ENCODE measurements at regions not wholly inside any gene's neighbourhood (a gene's known extent, or its start where the extent isn't known, plus 50 kb on each side); places are given as distances from the start of the nearest gene placed in this dataset.
"Not testable (repeated sequence)": the region's sequence is repeated elsewhere in the genome, so short reads cannot be mapped to it uniquely, and the experiment has no call there.

GRCh38 chr6:48389146-48390043 is 278.4 kb upstream of the PTCHD4 start:
- TF ChIP-seq EP300 (IDR thresholded peaks at IDR 0.05), result no peak
- TF ChIP-seq, protein P1, sequence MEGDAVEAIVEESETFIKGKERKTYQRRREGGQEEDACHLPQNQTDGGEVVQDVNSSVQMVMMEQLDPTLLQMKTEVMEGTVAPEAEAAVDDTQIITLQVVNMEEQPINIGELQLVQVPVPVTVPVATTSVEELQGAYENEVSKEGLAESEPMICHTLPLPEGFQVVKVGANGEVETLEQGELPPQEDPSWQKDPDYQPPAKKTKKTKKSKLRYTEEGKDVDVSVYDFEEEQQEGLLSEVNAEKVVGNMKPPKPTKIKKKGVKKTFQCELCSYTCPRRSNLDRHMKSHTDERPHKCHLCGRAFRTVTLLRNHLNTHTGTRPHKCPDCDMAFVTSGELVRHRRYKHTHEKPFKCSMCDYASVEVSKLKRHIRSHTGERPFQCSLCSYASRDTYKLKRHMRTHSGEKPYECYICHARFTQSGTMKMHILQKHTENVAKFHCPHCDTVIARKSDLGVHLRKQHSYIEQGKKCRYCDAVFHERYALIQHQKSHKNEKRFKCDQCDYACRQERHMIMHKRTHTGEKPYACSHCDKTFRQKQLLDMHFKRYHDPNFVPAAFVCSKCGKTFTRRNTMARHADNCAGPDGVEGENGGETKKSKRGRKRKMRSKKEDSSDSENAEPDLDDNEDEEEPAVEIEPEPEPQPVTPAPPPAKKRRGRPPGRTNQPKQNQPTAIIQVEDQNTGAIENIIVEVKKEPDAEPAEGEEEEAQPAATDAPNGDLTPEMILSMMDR (IDR thresholded peaks at IDR 0.05), result no peak
- TF ChIP-seq POLR2A (IDR thresholded peaks at IDR 0.05), result no peak
- no peak for TF ChIP-seq POLR2AphosphoS5 (IDR thresholded peaks at IDR 0.05)
- Histone ChIP-seq H3K27me3 (no peaks in the 10 kb centered on the region), H3K27ac (no peak overlapping the region), H3K36me3 (no peaks in the 10 kb centered on the region), H3K4me1 (no peaks in the 10 kb centered on the region), H3K4me3 (no peak overlapping the region), H3K9me3 (peaks cover 0 to 16% (median 0%) of the 10 kb centered on the region in 3 donors)
- no peak for ATAC-seq
- 71 to 97% methylated on average over 1 to 4 of the region's 4 CpGs for WGBS, 2 donors (ENCODE audit: low coverage in 1 of 2)

GRCh38 chr6:48388044-48388443 is 277.0 kb upstream of the PTCHD4 start:
- H3K27ac ChIP-seq, result no peak overlapping the region
- no peak for ATAC-seq
- TF ChIP-seq POLR2AphosphoS5 (IDR thresholded peaks at IDR 0.05) (no peak), POLR2A (IDR thresholded peaks at IDR 0.05) (no peak), EP300 (IDR thresholded peaks at IDR 0.05) (no peak)
- TF ChIP-seq, protein P1 (IDR thresholded peaks at IDR 0.05), result no peak
- no peaks in the 10 kb centered on the region for H3K36me3 ChIP-seq
- H3K9me3 ChIP-seq, result peaks cover 0 to 16% (median 0%) of the 10 kb centered on the region in 3 donors
- no peaks in the 10 kb centered on the region for H3K4me1 ChIP-seq
- no peak overlapping the region for H3K4me3 ChIP-seq
- 81 to 100% methylated on average over 1 to 2 of the region's 2 CpGs for WGBS, 2 donors (ENCODE audit: low coverage in 1 of 2)
- H3K27me3 ChIP-seq, result no peaks in the 10 kb centered on the region

DNA sequence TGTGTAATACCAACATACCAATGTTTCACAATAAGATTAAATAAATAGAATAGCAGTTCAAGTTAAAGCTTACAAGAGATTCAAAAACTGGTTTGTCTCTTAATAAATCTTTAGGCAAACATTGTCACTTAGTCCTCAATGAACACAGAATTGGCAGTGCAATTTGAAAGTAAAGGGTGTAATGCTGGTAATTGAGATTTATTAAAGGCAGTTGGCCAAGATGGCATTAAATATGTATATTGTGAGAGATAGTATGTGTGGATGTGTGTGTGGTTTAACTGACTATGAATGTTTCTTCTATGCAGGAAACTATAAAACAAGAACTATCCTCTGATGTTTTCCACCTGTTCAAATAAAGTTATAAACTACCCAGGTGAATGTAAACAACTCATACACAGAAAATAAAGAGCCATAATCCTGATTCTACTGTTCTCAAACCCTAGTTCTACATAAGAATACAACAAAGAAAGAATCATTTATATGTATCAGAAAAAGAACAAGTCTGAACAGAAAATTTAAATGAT is 267.9 kb upstream of the PTCHD4 start:
- no peaks in the 10 kb centered on the region for H3K36me3 ChIP-seq
- no peaks in the 10 kb centered on the region for H3K9me3 ChIP-seq
- H3K27ac ChIP-seq, result no peak overlapping the region
- no peak overlapping the region for H3K4me3 ChIP-seq
- no peak for TF ChIP-seq POLR2A (IDR thresholded peaks at IDR 0.05)
- TF ChIP-seq, protein P1 (IDR thresholded peaks at IDR 0.05), result no peak
- TF ChIP-seq POLR2AphosphoS5 (IDR thresholded peaks at IDR 0.05), result no peak
- TF ChIP-seq EP300 (IDR thresholded peaks at IDR 0.05), result no peak
- no peaks in the 10 kb centered on the region for H3K4me1 ChIP-seq
- no peaks in the 10 kb centered on the region for H3K27me3 ChIP-seq
- ATAC-seq, result no peak

DNA sequence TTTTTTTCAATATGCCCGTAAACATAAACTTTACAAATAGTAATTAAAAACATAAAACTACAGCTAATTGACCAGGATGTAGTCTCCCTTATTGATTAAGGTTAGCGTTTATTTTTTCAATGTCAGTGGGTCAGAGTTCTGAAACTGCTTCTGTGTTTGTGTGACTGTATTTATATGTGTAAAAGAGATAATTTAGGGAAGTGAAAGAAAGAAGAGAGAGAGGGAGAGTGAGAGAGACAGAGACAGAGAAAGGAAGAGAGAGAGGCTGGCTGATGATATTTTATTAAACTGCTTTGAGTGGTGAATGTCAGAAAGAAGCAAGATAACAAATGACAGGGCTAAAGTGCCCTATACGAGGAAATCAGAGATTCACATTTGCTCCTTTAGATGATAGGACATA is 266.1 kb upstream of the PTCHD4 start:
- no peaks in the 10 kb centered on the region for H3K4me1 ChIP-seq
- H3K4me3 ChIP-seq, result no peak overlapping the region
- 50 to 74% methylated on average over 2 to 3 of the region's 3 CpGs for WGBS, 2 donors (ENCODE audit: low coverage in 1 of 2)
- H3K36me3 ChIP-seq, result no peaks in the 10 kb centered on the region
- no peaks in the 10 kb centered on the region for H3K27me3 ChIP-seq
- ATAC-seq, result no peak
- TF ChIP-seq, protein P1 (IDR thresholded peaks at IDR 0.05), result no peak
- TF ChIP-seq POLR2AphosphoS5 (IDR thresholded peaks at IDR 0.05), result no peak
- no peak for TF ChIP-seq POLR2A (IDR thresholded peaks at IDR 0.05)
- TF ChIP-seq EP300 (IDR thresholded peaks at IDR 0.05), result no peak
- no peaks in the 10 kb centered on the region for H3K9me3 ChIP-seq
- H3K27ac ChIP-seq, result no peak overlapping the region

DNA sequence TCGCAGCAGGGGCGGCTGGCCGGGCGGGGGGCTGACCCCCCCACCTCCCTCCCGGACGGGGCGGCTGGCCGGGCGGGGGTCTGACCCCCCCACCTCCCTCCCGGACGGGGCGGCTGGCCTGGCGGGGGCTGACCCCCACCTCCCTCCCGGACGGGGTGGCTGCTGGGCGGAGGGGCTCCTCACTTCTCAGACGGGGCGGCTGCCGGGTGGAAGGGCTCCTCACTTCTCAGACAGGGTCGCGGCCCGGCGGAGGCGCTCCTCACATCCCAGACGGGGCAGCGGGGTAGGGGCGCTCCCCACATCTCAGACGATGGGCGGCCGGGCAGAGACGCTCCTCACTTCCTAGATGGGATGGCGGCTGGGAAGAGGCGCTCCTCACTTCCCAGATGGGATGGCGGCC is 260.2 kb upstream of the PTCHD4 start:
- WGBS, 2 donors (ENCODE audit: low coverage in 1 of 2), result no CpG with 5 or more reads among the region's 34 CpGs
- H3K4me3 ChIP-seq, ATAC-seq, H3K27me3 ChIP-seq, H3K9me3 ChIP-seq, H3K27ac ChIP-seq, H3K4me1 ChIP-seq, H3K36me3 ChIP-seq: not testable (repeated sequence)

Measured in gastroesophageal sphincter (tissue), 4 donors.